Stimulated activated effector memory CD8-positive, alpha-beta T cell treated with anti-CD3 and anti-CD28 coated beads, Interleukin-12 subunit alpha, Interleukin-12 subunit beta, amount 100 ng/mL, for 72 hours (primary cell): ENCODE measurements at regions not wholly inside any gene's neighbourhood (a gene's known extent, or its start where the extent isn't known, plus 50 kb on each side); places are given as distances from the start of the nearest gene placed in this dataset.
"Not testable (repeated sequence)": the region's sequence is repeated elsewhere in the genome, so short reads cannot be mapped to it uniquely, and the experiment has no call there.

Source experiments
- ATAC-seq: fragments of 150-1000 bp; cut with Tn5 transposase; 2 replicates; pipeline ENCODE4 v1.10.0; 2021
- DNase-seq, 2 donors: peaks; one replicate each; pipeline ENCODE4 v3.0.0; 2021 to 2022; ENCODE audit warnings: low spot score in 2 of 2
- H3K27ac Mint-ChIP-seq: one replicate; pipeline ENCODE4 v1.8.0; 2022; ENCODE audit warnings: mild to moderate bottlenecking, mixed read lengths
- H3K36me3 Mint-ChIP-seq: one replicate; pipeline ENCODE4 v1.8.0; 2022; ENCODE audit warnings: mild to moderate bottlenecking, mixed read lengths
- H3K4me1 Mint-ChIP-seq: one replicate; pipeline ENCODE4 v1.8.0; 2022; ENCODE audit warnings: mixed read lengths
- H3K4me3 Mint-ChIP-seq: one replicate; pipeline ENCODE4 v1.8.0; 2022; ENCODE audit warnings: mild to moderate bottlenecking, mixed read lengths
- H3K9me3 Mint-ChIP-seq: one replicate; pipeline ENCODE4 v1.8.0; 2022; ENCODE audit warnings: mixed read lengths

DNA sequence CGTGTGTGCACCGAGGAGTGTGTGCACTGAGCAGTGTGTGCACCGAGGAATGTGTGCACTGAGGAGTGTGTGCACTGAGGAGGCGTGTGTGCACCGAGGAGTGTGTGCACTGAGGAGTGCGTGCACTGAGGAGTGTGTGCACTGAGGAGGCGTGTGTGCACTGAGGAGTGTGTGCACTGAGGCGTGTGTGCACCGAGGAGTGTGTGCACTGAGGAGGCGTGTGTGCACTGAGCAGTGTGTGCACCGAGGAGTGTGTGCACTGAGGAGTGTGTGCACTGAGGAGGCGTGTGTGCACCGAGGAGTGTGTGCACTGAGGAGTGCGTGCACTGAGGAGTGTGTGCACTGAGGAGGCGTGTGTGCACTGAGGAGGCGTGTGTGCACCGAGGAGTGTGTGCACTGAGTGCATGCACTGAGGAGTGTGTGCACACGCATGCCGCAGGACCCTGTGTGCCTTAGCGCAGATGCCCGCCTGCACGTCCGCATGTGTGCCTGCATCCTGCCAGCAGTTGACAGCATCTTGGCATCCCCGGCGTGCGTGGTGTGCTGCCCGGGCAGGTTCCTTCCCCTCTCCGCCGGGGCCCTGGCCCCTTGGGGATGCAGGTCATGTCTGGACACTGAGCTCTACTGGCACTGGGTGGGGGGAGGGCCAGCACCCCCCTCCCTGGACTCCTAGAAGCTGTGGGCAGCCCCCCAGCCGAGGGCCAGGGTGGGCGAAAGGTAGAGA is 55.6 kb upstream of the NOTCH1 start:
- DNase-seq, H3K27ac Mint-ChIP-seq: not testable (repeated sequence)

GRCh38 chr9:136599811-136600660 is 54.2 kb upstream of the NOTCH1 start:
- H3K4me1 Mint-ChIP-seq = peaks cover 7% of the 10 kb centered on the region
- no peaks in the 10 kb centered on the region for H3K36me3 Mint-ChIP-seq
- no peak for ATAC-seq
- no peak overlapping the region for H3K4me3 Mint-ChIP-seq
- H3K27ac Mint-ChIP-seq = no peak overlapping the region
- DNase-seq = no peak
- H3K9me3 Mint-ChIP-seq = peaks cover 2% of the 10 kb centered on the region

More for the DNA sequence above, 55.6 kb upstream of the NOTCH1 start:
- not testable (repeated sequence) for ATAC-seq, H3K4me1 Mint-ChIP-seq, H3K36me3 Mint-ChIP-seq, H3K4me3 Mint-ChIP-seq, H3K9me3 Mint-ChIP-seq

GRCh38 chr9:136599074-136599531 is 53.3 kb upstream of the NOTCH1 start:
- H3K27ac Mint-ChIP-seq = no peak overlapping the region
- DNase-seq = no peak
- H3K9me3 Mint-ChIP-seq = peaks cover 2% of the 10 kb centered on the region
- H3K4me3 Mint-ChIP-seq = no peak overlapping the region
- H3K36me3 Mint-ChIP-seq = no peaks in the 10 kb centered on the region
- peaks cover 7% of the 10 kb centered on the region for H3K4me1 Mint-ChIP-seq
- ATAC-seq = no peak

- not testable (repeated sequence) for H3K36me3 Mint-ChIP-seq, H3K4me3 Mint-ChIP-seq, ATAC-seq
Measured at GRCh38 chr9:136598390-136599073, 52.7 kb upstream of the NOTCH1 start.

DNA sequence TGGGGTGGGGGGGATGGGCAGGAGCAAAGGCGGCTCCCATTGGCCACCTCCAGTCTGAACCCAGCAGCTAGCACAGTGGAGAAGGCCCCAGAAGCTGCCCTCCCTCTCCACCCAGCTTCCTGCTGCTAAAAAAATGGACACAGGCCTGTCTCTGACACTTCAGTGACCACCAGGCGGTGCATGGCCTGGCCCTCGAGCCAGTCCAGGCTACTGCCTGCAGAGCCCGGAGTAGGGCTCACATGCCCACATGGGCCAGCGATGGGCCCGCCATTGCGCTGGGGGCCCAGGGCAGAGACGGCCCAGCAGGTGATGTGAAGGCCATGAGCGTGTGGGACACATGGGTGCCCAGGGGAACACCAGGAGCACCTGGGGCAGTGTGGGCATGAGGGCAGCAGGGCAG is 52.1 kb upstream of the NOTCH1 start:
- no peak for ATAC-seq
- H3K4me1 Mint-ChIP-seq = peaks cover 7% of the 10 kb centered on the region
- H3K9me3 Mint-ChIP-seq = peaks cover 2% of the 10 kb centered on the region
- no peak overlapping the region for H3K4me3 Mint-ChIP-seq
- no peaks in the 10 kb centered on the region for H3K36me3 Mint-ChIP-seq
- H3K27ac Mint-ChIP-seq = no peak overlapping the region
- no peak for DNase-seq

More at GRCh38 chr9:136598390-136599073, 52.7 kb upstream of the NOTCH1 start:
- H3K27ac Mint-ChIP-seq, H3K9me3 Mint-ChIP-seq, DNase-seq, H3K4me1 Mint-ChIP-seq: not testable (repeated sequence)

DNA sequence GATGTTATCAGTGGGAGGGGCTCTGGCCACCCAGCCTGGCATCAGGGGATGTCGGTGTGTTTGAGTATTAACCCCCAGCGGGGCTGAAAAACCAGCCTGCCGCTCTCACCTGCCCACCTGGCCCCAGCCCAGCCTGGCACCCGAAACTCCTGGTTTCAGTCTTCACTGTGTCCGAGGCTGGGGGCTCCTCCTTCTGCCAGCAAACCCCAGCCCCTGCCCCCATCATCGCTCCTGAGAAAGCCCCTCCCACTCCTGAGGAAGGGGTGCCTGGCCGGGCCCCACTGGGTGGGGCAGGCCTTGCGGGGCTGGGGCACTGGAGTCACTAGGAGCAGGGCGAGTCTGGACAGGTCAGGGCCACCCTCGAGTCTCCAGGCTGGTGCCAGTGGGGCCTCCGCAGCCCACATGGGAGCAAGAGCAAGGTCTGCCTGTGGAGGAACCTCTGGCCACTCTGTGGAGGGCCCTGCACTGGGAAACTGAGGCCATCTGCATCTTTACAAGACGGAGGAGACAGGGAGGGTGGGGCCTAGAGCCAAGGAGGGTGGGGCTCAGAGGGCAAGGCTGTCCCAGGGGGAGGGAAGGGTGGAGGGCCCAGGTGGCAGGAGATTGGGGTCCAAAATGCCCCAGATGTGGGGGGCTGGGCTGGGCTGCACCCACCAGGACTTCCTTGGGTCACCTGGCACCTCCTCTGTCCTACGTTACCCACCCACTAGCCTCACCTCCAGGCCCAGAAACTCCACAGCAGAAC is 51.5 kb upstream of the NOTCH1 start:
- peaks cover 2% of the 10 kb centered on the region for H3K9me3 Mint-ChIP-seq
- H3K4me3 Mint-ChIP-seq = no peak overlapping the region
- DNase-seq = no peak
- H3K4me1 Mint-ChIP-seq = peaks cover 7% of the 10 kb centered on the region
- no peak overlapping the region for H3K27ac Mint-ChIP-seq
- ATAC-seq = no peak
- H3K36me3 Mint-ChIP-seq = no peaks in the 10 kb centered on the region

DNA sequence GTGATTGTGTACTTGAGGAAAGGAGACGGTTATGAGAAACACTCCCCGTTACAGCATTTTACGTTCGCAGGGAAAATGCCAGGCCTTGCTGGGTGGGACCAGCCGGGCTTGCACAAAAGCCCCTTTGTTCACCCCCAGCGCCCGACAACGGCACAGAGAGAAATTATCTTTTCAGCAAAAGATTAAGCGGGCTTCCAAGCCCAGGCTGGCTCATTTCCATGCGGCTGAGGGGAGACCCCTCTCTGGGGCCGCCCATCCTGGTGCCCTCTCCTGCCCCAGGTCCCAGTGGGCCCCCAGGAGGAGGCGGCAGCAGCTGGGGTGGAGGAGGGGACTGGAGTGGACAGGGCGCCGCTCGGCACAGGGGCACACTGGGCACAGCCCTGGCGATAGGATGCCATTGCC is 50.8 kb upstream of the NOTCH1 start:
- Mint-ChIP-seq H3K36me3 (no peaks in the 10 kb centered on the region), H3K4me1 (peaks cover 7% of the 10 kb centered on the region), H3K4me3 (no peak overlapping the region), H3K9me3 (peaks cover 2% of the 10 kb centered on the region), H3K27ac (no peak overlapping the region)
- no peak for DNase-seq
- no peak for ATAC-seq

- Mint-ChIP-seq H3K4me1 (peaks cover 7% of the 10 kb centered on the region), H3K9me3 (peaks cover 2% of the 10 kb centered on the region), H3K4me3 (no peak overlapping the region), H3K27ac (no peak overlapping the region), H3K36me3 (no peaks in the 10 kb centered on the region)
- ATAC-seq (no peak), DNase-seq (no peak)
Measured at GRCh38 chr9:136596217-136596616, 50.4 kb upstream of the NOTCH1 start.

- H3K9me3 Mint-ChIP-seq = no peaks in the 10 kb centered on the region
- DNase-seq = no peak
- no peak overlapping the region for H3K27ac Mint-ChIP-seq
- H3K36me3 Mint-ChIP-seq = no peaks in the 10 kb centered on the region
- H3K4me3 Mint-ChIP-seq = no peak overlapping the region
- H3K4me1 Mint-ChIP-seq = peaks cover under 1% of the 10 kb centered on the region
- ATAC-seq = no peak
Measured at GRCh38 chr9:136595245-136596153, 49.7 kb upstream of the NOTCH1 start.
